Loucy (cell line): ENCODE measurements at regions not wholly inside any gene's neighbourhood (a gene's known extent, or its start where the extent isn't known, plus 50 kb on each side); places are given as distances from the start of the nearest gene placed in this dataset.

ENCODE experiments used
- EZH2phosphoT487 ChIP-seq: fragments of 200-600 bp; IDR thresholded peaks from 2 replicates; pipeline ENCODE4 v1.6.1; 2018; ENCODE audit warnings: antibody characterized with exemption, mild to moderate bottlenecking, moderate library complexity, borderline replicate concordance
- TF ChIP-seq, protein P1 (sequence below): fragments of 200-600 bp; sonication (generic); conservative IDR thresholded peaks from 2 replicates; pipeline ENCODE4 v1.5.1; 2014; ENCODE audit warnings: mild to moderate bottlenecking, antibody characterized with exemption, low read length

DNA sequence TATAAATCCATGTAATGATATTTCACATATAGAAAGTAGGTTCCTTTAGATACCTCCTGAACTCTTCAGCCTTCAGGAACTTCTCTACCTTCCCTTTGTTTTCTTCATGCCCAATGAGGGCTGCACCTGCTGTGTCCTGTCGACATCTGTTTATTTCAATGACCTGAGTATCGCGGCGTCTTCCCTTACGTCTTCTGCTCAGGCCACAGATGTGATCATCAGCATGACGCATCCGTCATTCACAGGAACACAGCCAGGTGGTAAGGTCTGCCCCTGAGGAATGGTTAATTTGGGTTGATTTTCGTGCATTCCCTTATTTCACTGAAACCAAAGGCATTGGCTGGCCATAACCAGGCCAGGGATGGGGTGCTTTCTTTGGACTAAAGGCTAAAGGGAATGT lies 217.1 kb downstream of the MED10 start:
- TF ChIP-seq, protein P1, sequence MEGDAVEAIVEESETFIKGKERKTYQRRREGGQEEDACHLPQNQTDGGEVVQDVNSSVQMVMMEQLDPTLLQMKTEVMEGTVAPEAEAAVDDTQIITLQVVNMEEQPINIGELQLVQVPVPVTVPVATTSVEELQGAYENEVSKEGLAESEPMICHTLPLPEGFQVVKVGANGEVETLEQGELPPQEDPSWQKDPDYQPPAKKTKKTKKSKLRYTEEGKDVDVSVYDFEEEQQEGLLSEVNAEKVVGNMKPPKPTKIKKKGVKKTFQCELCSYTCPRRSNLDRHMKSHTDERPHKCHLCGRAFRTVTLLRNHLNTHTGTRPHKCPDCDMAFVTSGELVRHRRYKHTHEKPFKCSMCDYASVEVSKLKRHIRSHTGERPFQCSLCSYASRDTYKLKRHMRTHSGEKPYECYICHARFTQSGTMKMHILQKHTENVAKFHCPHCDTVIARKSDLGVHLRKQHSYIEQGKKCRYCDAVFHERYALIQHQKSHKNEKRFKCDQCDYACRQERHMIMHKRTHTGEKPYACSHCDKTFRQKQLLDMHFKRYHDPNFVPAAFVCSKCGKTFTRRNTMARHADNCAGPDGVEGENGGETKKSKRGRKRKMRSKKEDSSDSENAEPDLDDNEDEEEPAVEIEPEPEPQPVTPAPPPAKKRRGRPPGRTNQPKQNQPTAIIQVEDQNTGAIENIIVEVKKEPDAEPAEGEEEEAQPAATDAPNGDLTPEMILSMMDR: no peak
- TF ChIP-seq EZH2phosphoT487: no peak
